ENCODE measurements at regions not wholly inside any gene's neighbourhood (a gene's known extent, or its start where the extent isn't known, plus 50 kb on each side); places are given as distances from the start of the nearest gene placed in this dataset.

DNA sequence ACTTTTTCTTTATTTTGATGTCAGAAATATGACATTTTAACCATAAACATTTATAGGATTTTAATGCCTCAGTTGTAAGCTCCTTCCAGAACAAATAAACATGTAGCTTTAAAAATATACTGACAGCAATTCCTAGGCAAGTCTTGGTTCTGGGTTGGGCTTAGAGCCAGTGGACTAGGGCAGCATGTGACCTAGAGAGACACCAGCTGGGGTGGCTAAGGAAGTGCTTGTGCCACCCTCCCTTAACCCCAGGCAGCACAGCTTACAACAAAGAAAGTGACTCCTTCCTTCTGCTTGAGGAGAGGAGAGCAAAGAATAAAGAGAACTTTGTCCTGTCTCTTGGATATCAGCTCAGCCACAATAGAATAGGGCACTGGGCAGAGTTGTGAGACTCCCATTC, 61.6 kb upstream of the KTN1 start:
- intact Hi-C loops (cut with DNase I), result no loop called here
- Histone ChIP-seq H3K27me3 (ENCODE audit: control insufficient read depth in 1 of 2, insufficient read depth in 2 of 2, low read length in 1 of 2) (no peaks in the 10 kb centered on the region), H3K9me3 (ENCODE audit: control insufficient read depth, low read length) (peaks cover 2% of the 10 kb centered on the region), H3K4me1 (ENCODE audit: control insufficient read depth in 1 of 2, insufficient read depth in 2 of 2, low read length in 2 of 2) (no peaks in the 10 kb centered on the region), H3K4me3 (ENCODE audit: low read length in 2 of 2) (no peak overlapping the region), H3K27ac (ENCODE audit: low read depth in 1 of 2, low read length in 2 of 2) (no peak overlapping the region), H3K36me3 (ENCODE audit: control insufficient read depth in 1 of 2, insufficient read depth in 2 of 2, low read length in 1 of 2) (no peaks in the 10 kb centered on the region)
- ATAC-seq (ENCODE audit: low FRiP score), result no peak
- no peak for DNase-seq

DNA sequence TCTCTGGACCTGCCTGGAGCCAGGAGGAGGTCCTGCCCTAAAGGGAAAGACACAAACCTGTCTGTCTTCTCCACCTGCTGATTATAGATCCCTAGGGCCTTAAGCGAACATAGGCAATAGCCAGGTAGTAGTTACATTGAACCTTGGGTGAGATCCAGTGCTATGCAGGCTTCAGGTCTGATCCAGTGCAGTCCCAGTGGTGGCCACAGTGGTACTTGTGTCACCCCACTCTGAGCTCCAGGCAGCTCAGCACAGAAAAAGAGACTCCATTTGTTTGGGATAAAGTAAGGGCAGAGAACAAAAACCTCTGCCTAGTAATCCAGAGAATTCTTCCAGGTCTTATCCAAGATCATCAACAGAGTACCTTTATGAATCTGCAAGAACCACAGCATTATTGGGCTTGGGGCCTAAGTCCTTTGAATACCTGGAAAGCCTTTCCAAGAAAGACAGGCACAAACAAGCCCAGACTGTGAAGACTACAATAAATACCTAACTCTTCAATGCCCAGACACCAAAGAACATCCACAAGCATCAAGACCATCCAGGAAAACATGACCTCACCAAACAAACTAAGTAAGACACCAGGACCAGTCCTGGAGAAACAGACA, 60.4 kb upstream of the KTN1 start:
- intact Hi-C loops (cut with DNase I), result no loop called here
- no peak for ATAC-seq (ENCODE audit: low FRiP score)
- no peak overlapping the region for H3K27ac ChIP-seq (ENCODE audit: low read depth in 1 of 2, low read length in 2 of 2)
- no peaks in the 10 kb centered on the region for H3K4me1 ChIP-seq (ENCODE audit: control insufficient read depth in 1 of 2, insufficient read depth in 2 of 2, low read length in 2 of 2)
- H3K9me3 ChIP-seq (ENCODE audit: control insufficient read depth, low read length), result peaks cover 2% of the 10 kb centered on the region
- no peak overlapping the region for H3K4me3 ChIP-seq (ENCODE audit: low read length in 2 of 2)
- DNase-seq, result no peak
- no peaks in the 10 kb centered on the region for H3K27me3 ChIP-seq (ENCODE audit: control insufficient read depth in 1 of 2, insufficient read depth in 2 of 2, low read length in 1 of 2)
- 91 to 95% methylated on average over 1 of the region's 1 CpG for WGBS, 2 donors
- no peaks in the 10 kb centered on the region for H3K36me3 ChIP-seq (ENCODE audit: control insufficient read depth in 1 of 2, insufficient read depth in 2 of 2, low read length in 1 of 2)

- no peak for DNase-seq
Measured at GRCh38 chr14:55523321-55523720, 56.7 kb upstream of the KTN1 start.

More at GRCh38 chr14:55523321-55523720, 56.7 kb upstream of the KTN1 start:
- no peak overlapping the region for H3K27ac ChIP-seq (ENCODE audit: low read depth in 1 of 2, low read length in 2 of 2)
- H3K36me3 ChIP-seq (ENCODE audit: control insufficient read depth in 1 of 2, insufficient read depth in 2 of 2, low read length in 1 of 2), result no peaks in the 10 kb centered on the region
- H3K4me3 ChIP-seq (ENCODE audit: low read length in 2 of 2), result no peak overlapping the region
- intact Hi-C loops (cut with DNase I), result no loop called here
- no peak for ATAC-seq (ENCODE audit: low FRiP score)
- no peaks in the 10 kb centered on the region for H3K4me1 ChIP-seq (ENCODE audit: control insufficient read depth in 1 of 2, insufficient read depth in 2 of 2, low read length in 2 of 2)
- no peaks in the 10 kb centered on the region for H3K27me3 ChIP-seq (ENCODE audit: control insufficient read depth in 1 of 2, insufficient read depth in 2 of 2, low read length in 1 of 2)
- WGBS, 2 donors, result 65 to 80% methylated on average over 2 of the region's 2 CpGs
- peaks cover 2% of the 10 kb centered on the region for H3K9me3 ChIP-seq (ENCODE audit: control insufficient read depth, low read length)

Data from aorta (tissue), 5 donors.